Small intestine (tissue), 7 donors: ENCODE measurements at regions not wholly inside any gene's neighbourhood (a gene's known extent, or its start where the extent isn't known, plus 50 kb on each side); places are given as distances from the start of the nearest gene placed in this dataset.
"Not testable (repeated sequence)": the region's sequence is repeated elsewhere in the genome, so short reads cannot be mapped to it uniquely, and the experiment has no call there.

Experiments
- DNase-seq, 2 donors: peaks; one replicate each; pipeline versions ENCODE4 v3.0.0 to v3.0.0-alpha.2; 2013
- FAIRE-seq: peaks from 2 replicates; lab custom pipeline; 2012; peaks lifted over from hg19 to GRCh38; lab: Jason Lieb, UNC
- H3K27ac ChIP-seq, 3 donors: one replicate each; pipeline ENCODE4 v1.5.1; 2013; ENCODE audit warnings: low read length in 2 of 3, mild to moderate bottlenecking in 2 of 3, control low read depth in 1 of 3, inconsistent platforms in 1 of 3, low read depth in 1 of 3, moderate library complexity in 1 of 3
- H3K27me3 ChIP-seq, 3 donors: one replicate each; pipeline ENCODE4 v1.6.1; 2013; ENCODE audit warnings: low read length in 3 of 3, inconsistent platforms in 1 of 3; ENCODE audit not compliant: control insufficient read depth in 3 of 3, insufficient read depth in 3 of 3
- H3K36me3 ChIP-seq, 3 donors: one replicate each; pipeline ENCODE4 v1.6.1; 2013; ENCODE audit warnings: low read length in 3 of 3, inconsistent platforms in 1 of 3, low read depth in 1 of 3, mild to moderate bottlenecking in 1 of 3, moderate library complexity in 1 of 3; ENCODE audit not compliant: control insufficient read depth in 3 of 3, insufficient read depth in 2 of 3
- H3K4me1 ChIP-seq, 3 donors: one replicate each; pipeline ENCODE4 v1.6.1; 2013; ENCODE audit warnings: low read length in 2 of 3, inconsistent platforms in 1 of 3, low read depth in 1 of 3, mild to moderate bottlenecking in 1 of 3, moderate library complexity in 1 of 3; ENCODE audit not compliant: control insufficient read depth in 3 of 3, insufficient read depth in 2 of 3
- H3K4me3 ChIP-seq, 3 donors: one replicate each; pipeline ENCODE4 v1.5.1; 2013; ENCODE audit warnings: low read length in 3 of 3, control low read depth in 1 of 3, inconsistent platforms in 1 of 3, low read depth in 1 of 3, mild to moderate bottlenecking in 1 of 3, moderate library complexity in 1 of 3
- H3K9me3 ChIP-seq, 2 donors: one replicate each; pipeline ENCODE4 v1.6.1; 2013; ENCODE audit warnings: low read depth in 1 of 2, low read length in 1 of 2; ENCODE audit not compliant: control insufficient read depth in 2 of 2, insufficient read depth in 1 of 2
- WGBS, 3 donors: extraction: QIAGEN DNeasy Blood & Tissue Kit; methylation state at CpG; one replicate each; pipeline ENCODE4 v1.1.7; 2013; 5-methylcytosine and 5-hydroxymethylcytosine counted together
- donor health status: healthy with polysubstance abuse.
- donor health status: control.
- donor health status: control.
- donor health status: Bipolar disorder and iron deficiency.
- donor health status: healthy.

- WGBS, 3 donors = 60 to 71% (median 60%) methylated on average over 5 of the region's 5 CpGs
- H3K27me3 ChIP-seq, FAIRE-seq, H3K27ac ChIP-seq, H3K4me1 ChIP-seq, H3K36me3 ChIP-seq, H3K4me3 ChIP-seq, DNase-seq, H3K9me3 ChIP-seq: not testable (repeated sequence)
These were observed 69.7 kb upstream of the USPL1 start for GRCh38 chr13:30548046-30548445.

GRCh38 chr13:30551189-30551588 lies 66.5 kb upstream of the USPL1 start:
- no peaks in the 10 kb centered on the region for H3K4me1 ChIP-seq
- H3K27ac ChIP-seq = no peak overlapping the region
- 61 to 76% (median 65%) methylated on average over 2 of the region's 2 CpGs for WGBS, 3 donors
- peak; percentile 46 to 59 for DNase-seq
- FAIRE-seq = no peak
- H3K9me3 ChIP-seq = no peaks in the 10 kb centered on the region
- H3K4me3 ChIP-seq = no peak overlapping the region
- H3K36me3 ChIP-seq = no peaks in the 10 kb centered on the region
- H3K27me3 ChIP-seq = no peaks in the 10 kb centered on the region

- Histone ChIP-seq H3K9me3 (no peaks in the 10 kb centered on the region), H3K4me3 (no peak overlapping the region), H3K27me3 (no peaks in the 10 kb centered on the region), H3K4me1 (no peaks in the 10 kb centered on the region), H3K36me3 (no peaks in the 10 kb centered on the region), H3K27ac (no peak overlapping the region)
- FAIRE-seq (no peak), DNase-seq (no peak)
- WGBS, 3 donors = 86 to 90% (median 90%) methylated on average over 4 of the region's 4 CpGs
These were observed 65.2 kb upstream of the USPL1 start for GRCh38 chr13:30552567-30552966.

- H3K27me3 ChIP-seq = no peaks in the 10 kb centered on the region
- 85 to 93% (median 92%) methylated on average over 4 of the region's 4 CpGs for WGBS, 3 donors
- no peaks in the 10 kb centered on the region for H3K36me3 ChIP-seq
- DNase-seq (no peak), FAIRE-seq (no peak)
- H3K4me1 ChIP-seq = no peaks in the 10 kb centered on the region
- no peak overlapping the region for H3K4me3 ChIP-seq
- H3K9me3 ChIP-seq = no peaks in the 10 kb centered on the region
- H3K27ac ChIP-seq = no peak overlapping the region
These were observed 58.4 kb upstream of the USPL1 start for GRCh38 chr13:30559274-30559673.

- H3K27me3 ChIP-seq = no peaks in the 10 kb centered on the region
- DNase-seq (no peak), FAIRE-seq (no peak)
- no peaks in the 10 kb centered on the region for H3K4me1 ChIP-seq
- no peaks in the 10 kb centered on the region for H3K36me3 ChIP-seq
- no peak overlapping the region for H3K4me3 ChIP-seq
- H3K27ac ChIP-seq = no peak overlapping the region
- WGBS, 3 donors = 66 to 82% (median 69%) methylated on average over 6 of the region's 6 CpGs
- H3K9me3 ChIP-seq = no peaks in the 10 kb centered on the region
These were observed 57.5 kb upstream of the USPL1 start for GRCh38 chr13:30560212-30560611.

- DNase-seq = no peak
- WGBS, 3 donors = 90 to 96% (median 94%) methylated on average over 4 of the region's 4 CpGs
- Histone ChIP-seq H3K4me3 (no peak overlapping the region), H3K9me3 (no peaks in the 10 kb centered on the region), H3K36me3 (no peaks in the 10 kb centered on the region), H3K27me3 (no peaks in the 10 kb centered on the region), H3K4me1 (no peaks in the 10 kb centered on the region), H3K27ac (no peak overlapping the region)
- no peak for FAIRE-seq
These were observed 56.2 kb upstream of the USPL1 start for GRCh38 chr13:30561511-30561910.

GRCh38 chr13:30564489-30564888 lies 53.2 kb upstream of the USPL1 start:
- WGBS, 3 donors = 87 to 97% (median 90%) methylated on average over 2 of the region's 2 CpGs
- no peaks in the 10 kb centered on the region for H3K27me3 ChIP-seq
- no peaks in the 10 kb centered on the region for H3K9me3 ChIP-seq
- FAIRE-seq (no peak), DNase-seq (no peak)
- no peaks in the 10 kb centered on the region for H3K36me3 ChIP-seq
- no peak overlapping the region for H3K27ac ChIP-seq
- H3K4me3 ChIP-seq = no peak overlapping the region
- no peaks in the 10 kb centered on the region for H3K4me1 ChIP-seq

- H3K36me3 ChIP-seq = no peaks in the 10 kb centered on the region
- H3K4me1 ChIP-seq = no peaks in the 10 kb centered on the region
- no peak for FAIRE-seq
- DNase-seq = no peak
- H3K27ac ChIP-seq = no peak overlapping the region
- 79 to 86% (median 85%) methylated on average over 1 of the region's 1 CpG for WGBS, 3 donors
- no peaks in the 10 kb centered on the region for H3K9me3 ChIP-seq
- no peak overlapping the region for H3K4me3 ChIP-seq
- no peaks in the 10 kb centered on the region for H3K27me3 ChIP-seq
These were observed 52.1 kb upstream of the USPL1 start for GRCh38 chr13:30565658-30566057.

GRCh38 chr13:30567072-30567471 lies 50.6 kb upstream of the USPL1 start:
- DNase-seq (no peak), FAIRE-seq (no peak)
- H3K36me3 ChIP-seq = no peaks in the 10 kb centered on the region
- H3K27ac ChIP-seq = no peak overlapping the region
- H3K27me3 ChIP-seq = no peaks in the 10 kb centered on the region
- no peaks in the 10 kb centered on the region for H3K9me3 ChIP-seq
- peaks cover 0 to 2% (median 0%) of the 10 kb centered on the region in 3 donors for H3K4me1 ChIP-seq
- WGBS, 3 donors = 84 to 88% (median 86%) methylated on average over 2 of the region's 2 CpGs
- H3K4me3 ChIP-seq = no peak overlapping the region
